H1 (cell line): ENCODE measurements at regions not wholly inside any gene's neighbourhood (a gene's known extent, or its start where the extent isn't known, plus 50 kb on each side); places are given as distances from the start of the nearest gene placed in this dataset.

Source experiments
- CTCF ChIA-PET: fragments of 300-600 bp; sonication (Branson Sonifier 250); formaldehyde crosslinking; loops from one replicate; lab custom pipeline; 2021; ENCODE audit not compliant: partially characterized antibody; lab: Charles Lee
- POLR2A ChIA-PET: fragments of 300-600 bp; sonication (Branson Sonifier 250); formaldehyde crosslinking; loops from one replicate; lab custom pipeline; 2021; ENCODE audit warnings: inconsistent platforms; ENCODE audit not compliant: partially characterized antibody; lab: Charles Lee
- DNase-seq, 2 experiments: peaks; one replicate each; pipeline versions ENCODE4 v3.0.0 to v3.0.0-alpha.2; 2010 to 2022; ENCODE audit warnings: low spot score in 2 of 2, low read depth in 1 of 2, mixed read lengths in 1 of 2
- FAIRE-seq: peaks from 2 replicates; lab custom pipeline; 2011; peaks lifted over from hg19 to GRCh38; lab: Jason Lieb, UNC
- H2AFZ ChIP-seq: 2 replicates; pipeline ENCODE4 v1.8.1; 2012; ENCODE audit warnings: low read length, inconsistent platforms
- H2AK5ac ChIP-seq: 2 replicates; pipeline ENCODE4 v1.6.1; 2013; ENCODE audit warnings: low read depth, low read length
- H2BK120ac ChIP-seq: replicated peaks from 2 replicates; pipeline ENCODE3; 2013; ENCODE audit warnings: low read depth, low read length, inconsistent platforms
- H2BK12ac ChIP-seq: 2 replicates; pipeline ENCODE4 v1.6.1; 2013; ENCODE audit warnings: low read depth, low read length
- H2BK15ac ChIP-seq: 2 replicates; pipeline ENCODE4 v1.6.1; 2013; ENCODE audit warnings: low read length
- H2BK20ac ChIP-seq: 2 replicates; pipeline ENCODE4 v1.6.1; 2013; ENCODE audit warnings: low read length
- H2BK5ac ChIP-seq: 2 replicates; pipeline ENCODE4 v1.6.1; 2013; ENCODE audit warnings: low read depth, low read length
- H3K14ac ChIP-seq: 2 replicates; pipeline ENCODE4 v1.6.1; 2013; ENCODE audit warnings: inconsistent platforms; ENCODE audit not compliant: insufficient read length
- H3K18ac ChIP-seq: 2 replicates; pipeline ENCODE4 v1.6.1; 2013; ENCODE audit warnings: low read length; ENCODE audit errors: extremely low read depth
- H3K23ac ChIP-seq: 2 replicates; pipeline ENCODE4 v1.6.1; 2013; ENCODE audit warnings: inconsistent platforms; ENCODE audit not compliant: insufficient read length
- H3K23me2 ChIP-seq: 2 replicates; pipeline ENCODE4 v1.6.1; 2013; ENCODE audit warnings: low read depth, low read length
- H3K27ac ChIP-seq: 2 replicates; pipeline ENCODE4 v1.6.1; 2011; ENCODE audit warnings: low read depth, low read length, inconsistent platforms
- H3K27me3 ChIP-seq, 4 experiments: replicated peaks in 1 of 4; 1 replicate in 1 of 4; 2 replicates in 3 of 4; pipeline versions ENCODE4 v1.6.1 to v1.8.1; 2011 to 2013; ENCODE audit warnings: low read length in 3 of 4, mild to moderate bottlenecking in 3 of 4, inconsistent platforms in 2 of 4, mixed read lengths in 2 of 4, moderate library complexity in 1 of 4; ENCODE audit not compliant: control insufficient read depth in 3 of 4, insufficient read depth in 3 of 4; ENCODE audit errors: extremely low read depth in 1 of 4
- H3K36me3 ChIP-seq, 4 experiments: 2 replicates each; pipeline versions ENCODE4 v1.6.1 to v1.8.1; 2011 to 2013; ENCODE audit warnings: mild to moderate bottlenecking in 4 of 4, low read length in 3 of 4, moderate library complexity in 2 of 4, control low read depth in 1 of 4, inconsistent platforms in 1 of 4; ENCODE audit not compliant: insufficient read depth in 4 of 4, control insufficient read depth in 2 of 4
- H3K4ac ChIP-seq: replicated peaks from 2 replicates; pipeline ENCODE3; 2013; ENCODE audit warnings: low read length, low read depth, mixed read lengths, inconsistent platforms; ENCODE audit not compliant: insufficient read length
- H3K4me1 ChIP-seq, 4 experiments: replicated peaks in 1 of 4; 1 replicate in 1 of 4; 2 replicates in 3 of 4; pipeline versions ENCODE4 v1.6.1 to v1.8.1; 2011 to 2013; ENCODE audit warnings: low read length in 3 of 4, inconsistent platforms in 2 of 4, mixed read lengths in 1 of 4; ENCODE audit not compliant: insufficient read depth in 4 of 4, control insufficient read depth in 3 of 4
- H3K4me2 ChIP-seq, 2 experiments: 2 replicates each; pipeline versions ENCODE4 v1.6.1 to v1.8.1; 2011 to 2013; ENCODE audit warnings: low read depth in 2 of 2, low read length in 2 of 2, control low read depth in 1 of 2, inconsistent platforms in 1 of 2, mild to moderate bottlenecking in 1 of 2; ENCODE audit not compliant: insufficient read depth in 1 of 2
- H3K4me3 ChIP-seq, 4 experiments: fragments of 200-600, 300-600 bp in 1 of 4; sonication (generic), shearing (Covaris generic), sonication (Bioruptor Twin) in 1 of 4; 2 replicates each; pipeline versions ENCODE4 v1.5.1 to v1.8.1; 2011 to 2016; ENCODE audit warnings: low read length in 4 of 4, low read depth in 3 of 4, control low read depth in 2 of 4, inconsistent platforms in 2 of 4, mild to moderate bottlenecking in 2 of 4, mixed read lengths in 1 of 4, moderate library complexity in 1 of 4; ENCODE audit not compliant: insufficient read depth in 2 of 4; ENCODE audit errors: extremely low read depth in 1 of 4
- H3K56ac ChIP-seq: replicated peaks from 2 replicates; pipeline ENCODE3; 2013; ENCODE audit warnings: low read depth, mild to moderate bottlenecking, mixed read lengths, low read length, inconsistent platforms; ENCODE audit not compliant: insufficient read length
- H3K79me1 ChIP-seq: 2 replicates; pipeline ENCODE4 v1.6.1; 2013; ENCODE audit warnings: low read depth, low read length, control low read depth
- H3K79me2 ChIP-seq, 2 experiments: 2 replicates each; pipeline versions ENCODE4 v1.6.1 to v1.8.1; 2012 to 2013; ENCODE audit warnings: low read length in 2 of 2, mild to moderate bottlenecking in 2 of 2, inconsistent platforms in 1 of 2; ENCODE audit not compliant: insufficient read depth in 2 of 2, control insufficient read depth in 1 of 2
- H3K9ac ChIP-seq, 4 experiments: replicated peaks in 1 of 4; 1 replicate in 1 of 4; 2 replicates in 3 of 4; pipeline versions ENCODE4 v1.6.1 to v1.8.1; 2011 to 2013; ENCODE audit warnings: low read depth in 3 of 4, low read length in 3 of 4, control low read depth in 2 of 4, mild to moderate bottlenecking in 2 of 4, moderate library complexity in 2 of 4, inconsistent platforms in 1 of 4; ENCODE audit errors: extremely low read depth in 1 of 4
- H3K9me3 ChIP-seq, 2 experiments: 2 replicates each; pipeline versions ENCODE4 v1.6.1 to v1.8.1; 2012 to 2013; ENCODE audit warnings: mild to moderate bottlenecking in 2 of 2, moderate library complexity in 2 of 2, control low read depth in 1 of 2, inconsistent platforms in 1 of 2, low read depth in 1 of 2, low read length in 1 of 2, mixed read lengths in 1 of 2; ENCODE audit not compliant: insufficient read depth in 2 of 2
- H4K20me1 ChIP-seq, 2 experiments: replicated peaks in 1 of 2; 2 replicates each; pipeline versions ENCODE3 to v1.8.1; 2011 to 2013; ENCODE audit warnings: inconsistent platforms in 2 of 2, low read length in 2 of 2, mild to moderate bottlenecking in 1 of 2; ENCODE audit not compliant: insufficient read depth in 2 of 2, control insufficient read depth in 1 of 2
- H4K5ac ChIP-seq: 2 replicates; pipeline ENCODE4 v1.6.1; 2013; ENCODE audit warnings: low read length, low read depth, mixed read lengths, inconsistent platforms; ENCODE audit not compliant: insufficient read length
- H4K8ac ChIP-seq: 2 replicates; pipeline ENCODE4 v1.8.0; 2013; ENCODE audit warnings: mild to moderate bottlenecking, moderate library complexity, low read length, inconsistent platforms; ENCODE audit not compliant: insufficient read depth; ENCODE audit errors: extremely low read depth
- H4K91ac ChIP-seq: replicated peaks from 2 replicates; pipeline ENCODE3; 2013; ENCODE audit warnings: low read length, mixed read lengths, inconsistent platforms; ENCODE audit not compliant: insufficient read length
- ASH2L ChIP-seq: fragments of 200-600, 300-600 bp; sonication (generic); IDR thresholded peaks from one replicate; pipeline ENCODE4 v1.7.1; 2017; ENCODE audit warnings: low read length
- BACH1 ChIP-seq: IDR thresholded peaks from 2 replicates; pipeline ENCODE4 v1.6.1; 2012; ENCODE audit warnings: low read length, improper control_type of control experiment
- CTBP2 ChIP-seq: IDR thresholded peaks from 2 replicates; pipeline ENCODE4 v1.7.0; 2011; ENCODE audit warnings: borderline replicate concordance, mild to moderate bottlenecking, moderate library complexity, mixed read lengths, low read length; ENCODE audit not compliant: insufficient read depth, insufficient read length
- E2F6 ChIP-seq: IDR thresholded peaks from 2 replicates; pipeline ENCODE4 v1.6.1; 2012; ENCODE audit warnings: inconsistent platforms
- HDAC2 ChIP-seq, 2 experiments: fragments of 300-600 bp in 1 of 2; sonication (generic) in 1 of 2; IDR thresholded peaks; 2 replicates each; pipeline ENCODE4 v1.6.1; 2011 to 2012; ENCODE audit warnings: low read depth in 2 of 2, low read length in 2 of 2, mild to moderate bottlenecking in 2 of 2, moderate library complexity in 2 of 2, borderline replicate concordance in 1 of 2, inconsistent platforms in 1 of 2
- HDAC6 ChIP-seq: IDR thresholded peaks from one replicate; pipeline ENCODE4 v1.7.1; 2012; ENCODE audit warnings: low read depth, mild to moderate bottlenecking, inconsistent platforms, low read length, moderate library complexity
- MAFK ChIP-seq: IDR thresholded peaks from 2 replicates; pipeline ENCODE4 v1.6.1; 2012; ENCODE audit warnings: low read depth, mild to moderate bottlenecking, improper control_type of control experiment, low read length
- RBBP5 ChIP-seq: IDR thresholded peaks from 2 replicates; pipeline ENCODE4 v1.7.1; 2012; ENCODE audit warnings: low read depth, mild to moderate bottlenecking, inconsistent platforms, low read length, moderate library complexity, borderline replicate concordance
- SUZ12 ChIP-seq: fragments of 200-600 bp; sonication (generic); IDR thresholded peaks from 2 replicates; pipeline ENCODE4 v1.6.1; 2012; ENCODE audit warnings: mild to moderate bottlenecking, inconsistent platforms, low read length, moderate library complexity, mixed read lengths
- YY1 ChIP-seq: IDR thresholded peaks from 2 replicates; pipeline ENCODE4 v1.6.1; 2011; ENCODE audit warnings: low read depth, mild to moderate bottlenecking, low read length
- whole genome bisulfite sequencing, 2 experiments: shearing (Covaris generic) in 1 of 2; methylation state at CpG; one replicate each; pipeline versions ENCODE4 v1.1.6 to v1.1.7; 2013 to 2015; ENCODE audit warnings: low lambda C conversion rate in 2 of 2, mixed read lengths in 2 of 2, inconsistent platforms in 1 of 2, low coverage in 1 of 2, missing lambda C conversion rate in 1 of 2; ENCODE audit not compliant: insufficient replicate concordance in 2 of 2, insufficient coverage in 1 of 2, insufficient read length in 1 of 2; ENCODE audit errors: extremely low coverage in 1 of 2, missing lambda C conversion rate in 1 of 2; 5-methylcytosine and 5-hydroxymethylcytosine counted together

- no peak for TF ChIP-seq BACH1
- no peak for TF ChIP-seq HDAC6
- TF ChIP-seq RBBP5 = no peak
- TF ChIP-seq HDAC2 (IDR thresholded peaks at IDR 0.05; ENCODE audit: borderline replicate concordance in 1 of 2, low read depth in 2 of 2, low read length in 2 of 2) = no peak
- no peak for TF ChIP-seq ASH2L
- no peak for TF ChIP-seq E2F6
- TF ChIP-seq CTBP2 = no peak
- TF ChIP-seq SUZ12 = no peak
- TF ChIP-seq YY1 = no peak
- no peak for TF ChIP-seq MAFK
- no peaks in the 10 kb centered on the region for H3K23me2 ChIP-seq
- no peak overlapping the region for H2BK20ac ChIP-seq
- no peak overlapping the region for H2BK120ac ChIP-seq
- H3K18ac ChIP-seq = no peak overlapping the region
- no peaks in the 10 kb centered on the region for H4K20me1 ChIP-seq
- no peaks in the 10 kb centered on the region for H3K79me1 ChIP-seq
- DNase-seq (no peak), FAIRE-seq (no peak)
- no peak overlapping the region for H3K4me3 ChIP-seq
- no peak overlapping the region for H2AK5ac ChIP-seq
- no peak overlapping the region for H3K4me2 ChIP-seq
- no peaks in the 10 kb centered on the region for H3K9me3 ChIP-seq
- 76% methylated on average over 5 of the region's 5 CpGs; no CpG with 5 or more reads in 1 of the 2 experiments for WGBS, 2 experiments
- no peak overlapping the region for H3K27ac ChIP-seq
- H4K5ac ChIP-seq = no peak overlapping the region
- H3K4ac ChIP-seq = no peak overlapping the region
- H3K23ac ChIP-seq = no peak overlapping the region
- CTCF ChIA-PET = interaction anchor here (0.9 to 2.4 kb wide), 3 partner anchors 10 to 13 kb away, joined by 3 to 8 read pairs (median 3); no protein-coding TSS in a partner anchor
- no peaks in the 10 kb centered on the region for H3K4me1 ChIP-seq
- H3K9ac ChIP-seq = no peak overlapping the region
- no peaks in the 10 kb centered on the region for H3K79me2 ChIP-seq
- no peak overlapping the region for H2AFZ ChIP-seq
- H4K8ac ChIP-seq = no peak overlapping the region
- H2BK12ac ChIP-seq = no peak overlapping the region
- no peaks in the 10 kb centered on the region for H3K27me3 ChIP-seq
- H3K14ac ChIP-seq = no peak overlapping the region
- H3K56ac ChIP-seq = no peak overlapping the region
- no peak overlapping the region for H4K91ac ChIP-seq
- H3K36me3 ChIP-seq = no peaks in the 10 kb centered on the region
- POLR2A ChIA-PET = no interaction called here
- H2BK15ac ChIP-seq = no peak overlapping the region
- H2BK5ac ChIP-seq = no peak overlapping the region
Observed at GRCh38 chr15:96431786-96432185, 101.3 kb downstream of the NR2F2 start.
